ENCODE measurements at regions not wholly inside any gene's neighbourhood (a gene's known extent, or its start where the extent isn't known, plus 50 kb on each side); places are given as distances from the start of the nearest gene placed in this dataset.

DNA sequence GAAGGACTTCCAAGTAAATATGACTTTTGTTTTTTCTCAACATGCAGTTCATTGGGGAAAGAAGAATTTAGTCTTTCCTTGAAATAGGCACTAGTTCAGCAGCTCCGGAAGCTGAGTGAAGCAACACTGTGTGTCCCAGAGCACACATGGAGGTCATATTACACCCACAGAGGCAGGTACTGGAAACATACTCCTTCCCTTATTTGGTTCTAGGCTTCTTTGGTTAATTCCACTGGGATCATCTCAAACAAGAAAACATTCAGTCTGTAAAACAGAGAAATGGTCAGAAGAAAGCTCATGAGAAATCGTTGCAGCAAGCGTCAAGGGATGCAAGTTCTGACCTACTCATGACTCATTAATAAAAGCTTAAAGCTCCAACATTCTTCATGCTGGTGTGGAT lies 175.1 kb upstream of the PCSK5 start:
- ChIA-PET CTCF (no interaction called here), POLR2A (no interaction called here)
- Histone ChIP-seq H3K36me3 (ENCODE audit: control insufficient read depth in 2 of 2, insufficient read depth in 1 of 2, low read length in 2 of 2) (no peaks in the 10 kb centered on the region), H3K9me3 (ENCODE audit: control insufficient read depth, insufficient read depth, low read depth, low read length) (no peaks in the 10 kb centered on the region), H3K4me1 (ENCODE audit: control insufficient read depth, insufficient read depth, low read length) (peaks cover 5% of the 10 kb centered on the region), H3K4me3 (ENCODE audit: low read depth, low read length) (no peak overlapping the region), H3K27ac (ENCODE audit: extremely low read depth, low read depth, low read length) (no peak overlapping the region)
- TF ChIP-seq ZNF785 (tag by site-specific recombination; IDR thresholded peaks at IDR 0.05) (no peak), BCL11B (tag by site-specific recombination; IDR thresholded peaks at IDR 0.05; ENCODE audit: low read depth) (no peak), ZNF621 (tag by site-specific recombination; IDR thresholded peaks at IDR 0.05) (no peak), ZFP69B (tag by site-specific recombination; IDR thresholded peaks at IDR 0.05) (no peak), ZNF214 (tag by site-specific recombination; IDR thresholded peaks at IDR 0.05; ENCODE audit: borderline replicate concordance) (no peak), KLF9 (tag by site-specific recombination; IDR thresholded peaks at IDR 0.05; ENCODE audit: low read depth) (no peak), ZSCAN16 (tag by site-specific recombination; IDR thresholded peaks at IDR 0.05) (no peak), ZNF501 (tag by site-specific recombination; IDR thresholded peaks at IDR 0.05) (no peak), SALL2 (tag by site-specific recombination; IDR thresholded peaks at IDR 0.05; ENCODE audit: borderline replicate concordance) (no peak), ZNF777 (tag by site-specific recombination; IDR thresholded peaks at IDR 0.05; ENCODE audit: borderline replicate concordance) (no peak), ZNF324 (tag by site-specific recombination; IDR thresholded peaks at IDR 0.05) (no peak), ZNF350 (tag by site-specific recombination; IDR thresholded peaks at IDR 0.05) (no peak), KLF10 (tag by site-specific recombination; IDR thresholded peaks at IDR 0.05) (no peak), MYNN (tag by site-specific recombination; IDR thresholded peaks at IDR 0.05; ENCODE audit: borderline replicate concordance) (no peak), ZNF404 (tag by site-specific recombination; IDR thresholded peaks at IDR 0.05) (no peak)
- TF ChIP-seq, protein P1, sequence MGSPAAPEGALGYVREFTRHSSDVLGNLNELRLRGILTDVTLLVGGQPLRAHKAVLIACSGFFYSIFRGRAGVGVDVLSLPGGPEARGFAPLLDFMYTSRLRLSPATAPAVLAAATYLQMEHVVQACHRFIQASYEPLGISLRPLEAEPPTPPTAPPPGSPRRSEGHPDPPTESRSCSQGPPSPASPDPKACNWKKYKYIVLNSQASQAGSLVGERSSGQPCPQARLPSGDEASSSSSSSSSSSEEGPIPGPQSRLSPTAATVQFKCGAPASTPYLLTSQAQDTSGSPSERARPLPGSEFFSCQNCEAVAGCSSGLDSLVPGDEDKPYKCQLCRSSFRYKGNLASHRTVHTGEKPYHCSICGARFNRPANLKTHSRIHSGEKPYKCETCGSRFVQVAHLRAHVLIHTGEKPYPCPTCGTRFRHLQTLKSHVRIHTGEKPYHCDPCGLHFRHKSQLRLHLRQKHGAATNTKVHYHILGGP (tag by site-specific recombination; IDR thresholded peaks at IDR 0.05), result no peak
- TF ChIP-seq, protein P2, sequence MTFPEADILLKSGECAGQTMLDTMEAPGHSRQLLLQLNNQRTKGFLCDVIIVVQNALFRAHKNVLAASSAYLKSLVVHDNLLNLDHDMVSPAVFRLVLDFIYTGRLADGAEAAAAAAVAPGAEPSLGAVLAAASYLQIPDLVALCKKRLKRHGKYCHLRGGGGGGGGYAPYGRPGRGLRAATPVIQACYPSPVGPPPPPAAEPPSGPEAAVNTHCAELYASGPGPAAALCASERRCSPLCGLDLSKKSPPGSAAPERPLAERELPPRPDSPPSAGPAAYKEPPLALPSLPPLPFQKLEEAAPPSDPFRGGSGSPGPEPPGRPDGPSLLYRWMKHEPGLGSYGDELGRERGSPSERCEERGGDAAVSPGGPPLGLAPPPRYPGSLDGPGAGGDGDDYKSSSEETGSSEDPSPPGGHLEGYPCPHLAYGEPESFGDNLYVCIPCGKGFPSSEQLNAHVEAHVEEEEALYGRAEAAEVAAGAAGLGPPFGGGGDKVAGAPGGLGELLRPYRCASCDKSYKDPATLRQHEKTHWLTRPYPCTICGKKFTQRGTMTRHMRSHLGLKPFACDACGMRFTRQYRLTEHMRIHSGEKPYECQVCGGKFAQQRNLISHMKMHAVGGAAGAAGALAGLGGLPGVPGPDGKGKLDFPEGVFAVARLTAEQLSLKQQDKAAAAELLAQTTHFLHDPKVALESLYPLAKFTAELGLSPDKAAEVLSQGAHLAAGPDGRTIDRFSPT (tag by site-specific recombination; IDR thresholded peaks at IDR 0.05), result no peak
- TF ChIP-seq, protein P3, sequence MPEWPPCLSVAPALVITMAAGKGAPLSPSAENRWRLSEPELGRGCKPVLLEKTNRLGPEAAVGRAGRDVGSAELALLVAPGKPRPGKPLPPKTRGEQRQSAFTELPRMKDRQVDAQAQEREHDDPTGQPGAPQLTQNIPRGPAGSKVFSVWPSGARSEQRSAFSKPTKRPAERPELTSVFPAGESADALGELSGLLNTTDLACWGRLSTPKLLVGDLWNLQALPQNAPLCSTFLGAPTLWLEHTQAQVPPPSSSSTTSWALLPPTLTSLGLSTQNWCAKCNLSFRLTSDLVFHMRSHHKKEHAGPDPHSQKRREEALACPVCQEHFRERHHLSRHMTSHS (tag by site-specific recombination; IDR thresholded peaks at IDR 0.05), result no peak

- H3K4me1 ChIP-seq (ENCODE audit: control insufficient read depth, insufficient read depth, low read length), result peaks cover 2% of the 10 kb centered on the region
- ChIA-PET POLR2A (no interaction called here), CTCF (interaction anchor here (0.6 kb wide), 1 partner anchor 629 kb away, joined by 3 read pairs; no protein-coding TSS in a partner anchor)
- H3K27ac ChIP-seq (ENCODE audit: extremely low read depth, low read depth, low read length), result no peak overlapping the region
- no peaks in the 10 kb centered on the region for H3K9me3 ChIP-seq (ENCODE audit: control insufficient read depth, insufficient read depth, low read depth, low read length)
- no peak for TF ChIP-seq ZNF341 (tag by site-specific recombination; IDR thresholded peaks at IDR 0.05; ENCODE audit: low read depth)
- no peak for TF ChIP-seq ZNF350 (tag by site-specific recombination; IDR thresholded peaks at IDR 0.05)
- no peak for TF ChIP-seq ZNF843 (tag by site-specific recombination; IDR thresholded peaks at IDR 0.05)
- no peak for TF ChIP-seq ZNF362 (tag by site-specific recombination; IDR thresholded peaks at IDR 0.05)
- no peak for TF ChIP-seq ZNF558 (tag by site-specific recombination; IDR thresholded peaks at IDR 0.05)
- TF ChIP-seq ZNF202 (tag by site-specific recombination; IDR thresholded peaks at IDR 0.05; ENCODE audit: borderline replicate concordance), result no peak
- H3K4me3 ChIP-seq (ENCODE audit: low read depth, low read length), result no peak overlapping the region
- H3K36me3 ChIP-seq (ENCODE audit: control insufficient read depth in 2 of 2, insufficient read depth in 1 of 2, low read length in 2 of 2), result no peaks in the 10 kb centered on the region
These were observed 171.8 kb upstream of the PCSK5 start for GRCh38 chr9:75718677-75719076.

All from HEK293 (cell line).